CD14-positive monocyte (primary cell): ENCODE measurements at regions not wholly inside any gene's neighbourhood (a gene's known extent, or its start where the extent isn't known, plus 50 kb on each side); places are given as distances from the start of the nearest gene placed in this dataset.

ENCODE experiments used
- DNase-seq, 3 donors: peaks; one replicate each; pipeline ENCODE4 v3.0.0-alpha.2; 2011 to 2022
- H2AFZ ChIP-seq: 2 replicates; pipeline ENCODE4 v1.6.0; 2012; ENCODE audit warnings: mild to moderate bottlenecking, low read depth, low read length, inconsistent platforms; ENCODE audit not compliant: insufficient read depth, poor library complexity, severe bottlenecking
- H3K27ac ChIP-seq, 2 donors: 1 replicate in 1 of 2; 2 replicates in 1 of 2; pipeline ENCODE4 v1.5.1; 2012 to 2013; ENCODE audit warnings: low read length in 2 of 2, control low read depth in 1 of 2, inconsistent platforms in 1 of 2, low read depth in 1 of 2, mild to moderate bottlenecking in 1 of 2
- H3K27me3 ChIP-seq, 2 donors: one replicate each; pipeline versions ENCODE4 v1.6.0 to v1.6.1; 2011 to 2013; ENCODE audit warnings: low read length in 2 of 2; ENCODE audit not compliant: control insufficient read depth in 2 of 2, insufficient read depth in 2 of 2
- H3K36me3 ChIP-seq, 2 donors: replicated peaks in 1 of 2; 1 replicate in 1 of 2; 2 replicates in 1 of 2; pipeline versions ENCODE4 v1.5.1 to v1.6.1; 2012 to 2013; ENCODE audit warnings: low read length in 2 of 2, control low read depth in 1 of 2, inconsistent platforms in 1 of 2, mild to moderate bottlenecking in 1 of 2; ENCODE audit not compliant: insufficient read depth in 2 of 2, control insufficient read depth in 1 of 2
- H3K4me1 ChIP-seq, 2 donors: 1 replicate in 1 of 2; 2 replicates in 1 of 2; pipeline versions ENCODE4 v1.5.1 to v1.6.1; 2012 to 2013; ENCODE audit warnings: low read length in 2 of 2, control low read depth in 1 of 2, inconsistent platforms in 1 of 2, mild to moderate bottlenecking in 1 of 2, moderate library complexity in 1 of 2; ENCODE audit not compliant: insufficient read depth in 2 of 2, control insufficient read depth in 1 of 2
- H3K4me2 ChIP-seq: replicated peaks from 2 replicates; pipeline ENCODE3; 2012; ENCODE audit warnings: low read length, moderate library complexity, mild to moderate bottlenecking; ENCODE audit not compliant: poor library complexity, severe bottlenecking; ENCODE audit errors: extremely low read depth
- H3K4me3 ChIP-seq, 3 experiments: fragments of 200-600 bp in 1 of 3; sonication (generic) in 1 of 3; replicated peaks in 1 of 3; 1 replicate in 2 of 3; 2 replicates in 1 of 3; pipeline ENCODE4 v1.5.1; 2011 to 2013; ENCODE audit warnings: low read length in 3 of 3, mild to moderate bottlenecking in 3 of 3, control low read depth in 2 of 3, low read depth in 2 of 3, inconsistent platforms in 1 of 3, moderate library complexity in 1 of 3
- H3K79me2 ChIP-seq: 2 replicates; pipeline ENCODE4 v1.6.0; 2012; ENCODE audit warnings: mild to moderate bottlenecking, control low read depth, inconsistent platforms, low read length, moderate library complexity; ENCODE audit not compliant: insufficient read depth
- H3K9ac ChIP-seq: 2 replicates; pipeline ENCODE4 v1.6.0; 2017; ENCODE audit warnings: low read length, mild to moderate bottlenecking; ENCODE audit not compliant: insufficient read depth, poor library complexity, severe bottlenecking
- H3K9me3 ChIP-seq, 2 donors: replicated peaks in 1 of 2; 1 replicate in 1 of 2; 2 replicates in 1 of 2; pipeline versions ENCODE4 v1.5.1 to v1.6.1; 2012 to 2013; ENCODE audit warnings: low read length in 2 of 2, control low read depth in 1 of 2; ENCODE audit not compliant: control insufficient read depth in 1 of 2, insufficient read depth in 1 of 2
- H4K20me1 ChIP-seq: 2 replicates; pipeline ENCODE4 v1.6.0; 2012; ENCODE audit warnings: mild to moderate bottlenecking, low read length, control low read depth, moderate library complexity; ENCODE audit not compliant: insufficient read depth
- H3K27ac Mint-ChIP-seq, 7 donors: one replicate each; pipeline ENCODE4 v1.8.0; 2020; ENCODE audit warnings: mild to moderate bottlenecking in 7 of 7, mixed read lengths in 7 of 7, moderate library complexity in 6 of 7, inconsistent platforms in 2 of 7
- H3K27me3 Mint-ChIP-seq, 3 donors: one replicate each; pipeline ENCODE4 v1.8.0; 2021 to 2022; ENCODE audit warnings: low read depth in 3 of 3, mild to moderate bottlenecking in 3 of 3, mixed read lengths in 3 of 3, moderate library complexity in 3 of 3, inconsistent platforms in 1 of 3
- H3K36me3 Mint-ChIP-seq, 2 donors: one replicate each; pipeline ENCODE4 v1.8.0; 2020; ENCODE audit warnings: mixed read lengths in 2 of 2, inconsistent platforms in 1 of 2, mild to moderate bottlenecking in 1 of 2
- H3K4me1 Mint-ChIP-seq: one replicate; pipeline ENCODE4 v1.8.0; 2020; ENCODE audit warnings: mild to moderate bottlenecking, mixed read lengths
- H3K4me3 Mint-ChIP-seq, 2 donors: one replicate each; pipeline ENCODE4 v1.8.0; 2020; ENCODE audit warnings: mild to moderate bottlenecking in 2 of 2, mixed read lengths in 2 of 2, moderate library complexity in 1 of 2
- H3K9me3 Mint-ChIP-seq, 7 donors: one replicate each; pipeline ENCODE4 v1.8.0; 2020 to 2022; ENCODE audit warnings: mixed read lengths in 7 of 7, mild to moderate bottlenecking in 6 of 7, moderate library complexity in 6 of 7, inconsistent platforms in 2 of 7
- WGBS: methylation state at CpG from one replicate; pipeline ENCODE4 v1.1.5; 2013; ENCODE audit warnings: missing lambda C conversion rate; ENCODE audit not compliant: insufficient coverage; 5-methylcytosine and 5-hydroxymethylcytosine counted together
- intact Hi-C, 2 donors: fragments of 100-400 bp; cut with micrococcal nuclease; formaldehyde crosslinking; loops; one replicate each; pipeline versions ENCODE4 v1.15.0 to v1.15.1; 2023
- TF ChIP-seq, protein P1 (sequence below): fragments of 200-600 bp; IDR thresholded peaks from one replicate; pipeline ENCODE4 v1.8.0; 2022; ENCODE audit warnings: antibody characterized with exemption, mild to moderate bottlenecking

DNA sequence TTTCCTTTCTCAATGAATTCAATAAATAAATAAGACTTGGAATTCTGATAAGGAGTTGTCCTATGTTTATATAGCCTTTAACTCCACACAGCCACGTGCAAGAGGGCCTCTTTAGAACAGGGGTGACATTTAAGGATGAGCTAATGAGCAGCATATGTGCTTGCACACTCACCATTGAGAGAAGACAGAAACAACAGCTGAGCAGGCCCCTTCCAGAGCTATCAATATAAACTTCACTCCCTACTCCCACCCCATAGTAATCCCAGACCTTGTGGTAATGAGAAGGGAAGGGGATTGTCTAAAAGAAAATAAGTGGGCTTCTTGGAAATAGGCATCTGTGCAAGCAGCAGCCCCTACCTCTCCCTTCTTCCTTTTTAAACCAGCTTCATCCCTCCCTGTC lies 176.0 kb downstream of the SEC16B start:
- Histone ChIP-seq H3K36me3 (no peaks in the 10 kb centered on the region), H3K9me3 (no peaks in the 10 kb centered on the region), H3K4me2 (no peak overlapping the region), H3K4me3 (no peak overlapping the region), H3K9ac (no peak overlapping the region), H4K20me1 (no peaks in the 10 kb centered on the region), H3K27ac (no peak overlapping the region), H2AFZ (no peak overlapping the region), H3K79me2 (no peaks in the 10 kb centered on the region), H3K4me1 (no peaks in the 10 kb centered on the region), H3K27me3 (no peaks in the 10 kb centered on the region)
- H3K4me3 Mint-ChIP-seq = no peak overlapping the region
- no peaks in the 10 kb centered on the region for H3K36me3 Mint-ChIP-seq
- no peaks in the 10 kb centered on the region for H3K4me1 Mint-ChIP-seq
- H3K27ac Mint-ChIP-seq = no peak overlapping the region
- H3K9me3 Mint-ChIP-seq = peaks cover 0 to 13% (median 2%) of the 10 kb centered on the region in 7 donors
- H3K27me3 Mint-ChIP-seq = peaks cover 0 to 4% (median 2%) of the 10 kb centered on the region in 3 donors
- WGBS = no CpG with 5 or more reads among the region's 1 CpG
- no peak for DNase-seq
- intact Hi-C loops = no loop called here
- TF ChIP-seq, protein P1, sequence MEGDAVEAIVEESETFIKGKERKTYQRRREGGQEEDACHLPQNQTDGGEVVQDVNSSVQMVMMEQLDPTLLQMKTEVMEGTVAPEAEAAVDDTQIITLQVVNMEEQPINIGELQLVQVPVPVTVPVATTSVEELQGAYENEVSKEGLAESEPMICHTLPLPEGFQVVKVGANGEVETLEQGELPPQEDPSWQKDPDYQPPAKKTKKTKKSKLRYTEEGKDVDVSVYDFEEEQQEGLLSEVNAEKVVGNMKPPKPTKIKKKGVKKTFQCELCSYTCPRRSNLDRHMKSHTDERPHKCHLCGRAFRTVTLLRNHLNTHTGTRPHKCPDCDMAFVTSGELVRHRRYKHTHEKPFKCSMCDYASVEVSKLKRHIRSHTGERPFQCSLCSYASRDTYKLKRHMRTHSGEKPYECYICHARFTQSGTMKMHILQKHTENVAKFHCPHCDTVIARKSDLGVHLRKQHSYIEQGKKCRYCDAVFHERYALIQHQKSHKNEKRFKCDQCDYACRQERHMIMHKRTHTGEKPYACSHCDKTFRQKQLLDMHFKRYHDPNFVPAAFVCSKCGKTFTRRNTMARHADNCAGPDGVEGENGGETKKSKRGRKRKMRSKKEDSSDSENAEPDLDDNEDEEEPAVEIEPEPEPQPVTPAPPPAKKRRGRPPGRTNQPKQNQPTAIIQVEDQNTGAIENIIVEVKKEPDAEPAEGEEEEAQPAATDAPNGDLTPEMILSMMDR = no peak

DNA sequence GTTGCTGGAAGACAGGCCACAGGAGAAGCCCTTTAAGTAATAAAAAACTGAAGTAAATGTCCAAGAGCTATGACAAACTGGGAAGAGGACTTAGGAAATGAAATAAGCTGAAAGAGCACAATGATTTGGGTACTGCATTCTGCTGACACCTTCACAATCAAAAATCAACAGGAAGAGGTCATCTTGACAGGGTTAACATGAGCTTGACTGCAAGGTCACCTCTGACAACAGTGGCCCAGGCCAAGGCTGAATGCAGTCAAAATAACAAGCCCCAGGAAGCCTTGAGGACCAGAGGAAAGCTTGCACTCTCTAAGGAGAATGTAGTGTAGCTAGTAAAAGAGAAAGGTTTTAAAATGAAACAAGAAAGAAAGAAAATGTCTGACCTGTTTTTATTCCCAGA lies 179.3 kb downstream of the SEC16B start:
- DNase-seq = no peak
- Mint-ChIP-seq H3K36me3 (no peaks in the 10 kb centered on the region), H3K27ac (no peak overlapping the region), H3K27me3 (no peaks in the 10 kb centered on the region), H3K4me1 (no peaks in the 10 kb centered on the region), H3K4me3 (no peak overlapping the region), H3K9me3 (peaks cover 0 to 6% (median 0%) of the 10 kb centered on the region in 7 donors)
- Histone ChIP-seq H3K9me3 (no peaks in the 10 kb centered on the region), H4K20me1 (no peaks in the 10 kb centered on the region), H3K27me3 (no peaks in the 10 kb centered on the region), H3K4me3 (no peak overlapping the region), H3K27ac (no peak overlapping the region), H3K36me3 (no peaks in the 10 kb centered on the region), H3K79me2 (no peaks in the 10 kb centered on the region), H3K4me2 (no peak overlapping the region), H3K4me1 (no peaks in the 10 kb centered on the region), H3K9ac (no peak overlapping the region), H2AFZ (no peak overlapping the region)
- TF ChIP-seq, protein P1 = no peak
- intact Hi-C loops = no loop called here
